Body of pancreas (tissue), 4 donors: ENCODE measurements at regions not wholly inside any gene's neighbourhood (a gene's known extent, or its start where the extent isn't known, plus 50 kb on each side); places are given as distances from the start of the nearest gene placed in this dataset.

Experiments
- POLR2A ChIP-seq, 3 donors: fragments of 450-650 bp; IDR thresholded peaks; one replicate each; pipeline ENCODE4 v1.6.1; 2016; ENCODE audit warnings: antibody characterized with exemption in 3 of 3, mild to moderate bottlenecking in 2 of 3
- TF ChIP-seq, protein P1 (sequence below), 7 experiments: fragments of 450-650 bp in 4 of 7; fragments of 200-600 bp in 3 of 7; sonication (generic) in 3 of 7; IDR thresholded peaks; one replicate each; pipeline ENCODE4 v1.5.1; 2016 to 2019; ENCODE audit warnings: antibody characterized with exemption in 7 of 7

DNA sequence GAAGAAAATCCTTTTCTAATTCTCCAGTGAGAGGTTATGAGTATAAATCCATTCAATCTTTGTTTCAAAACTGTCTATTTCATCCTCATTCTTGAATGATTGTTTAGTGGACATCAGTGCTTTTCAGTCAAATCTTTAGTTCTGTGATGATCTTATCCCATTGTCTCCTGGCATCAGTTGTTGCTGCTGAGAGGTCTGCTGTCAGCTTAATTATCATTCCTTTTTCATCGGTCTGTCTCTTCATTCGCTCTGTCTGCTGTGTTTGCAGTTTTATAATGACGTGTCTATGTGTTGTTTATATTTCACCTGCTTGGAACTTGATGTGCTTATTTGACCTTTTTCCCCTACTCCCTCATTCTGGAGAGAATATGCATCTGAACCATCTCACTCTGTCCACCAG is 69.2 kb upstream of the GLI2 start:
- TF ChIP-seq POLR2A (IDR thresholded peaks at IDR 0.05): no peak
- TF ChIP-seq, protein P1, sequence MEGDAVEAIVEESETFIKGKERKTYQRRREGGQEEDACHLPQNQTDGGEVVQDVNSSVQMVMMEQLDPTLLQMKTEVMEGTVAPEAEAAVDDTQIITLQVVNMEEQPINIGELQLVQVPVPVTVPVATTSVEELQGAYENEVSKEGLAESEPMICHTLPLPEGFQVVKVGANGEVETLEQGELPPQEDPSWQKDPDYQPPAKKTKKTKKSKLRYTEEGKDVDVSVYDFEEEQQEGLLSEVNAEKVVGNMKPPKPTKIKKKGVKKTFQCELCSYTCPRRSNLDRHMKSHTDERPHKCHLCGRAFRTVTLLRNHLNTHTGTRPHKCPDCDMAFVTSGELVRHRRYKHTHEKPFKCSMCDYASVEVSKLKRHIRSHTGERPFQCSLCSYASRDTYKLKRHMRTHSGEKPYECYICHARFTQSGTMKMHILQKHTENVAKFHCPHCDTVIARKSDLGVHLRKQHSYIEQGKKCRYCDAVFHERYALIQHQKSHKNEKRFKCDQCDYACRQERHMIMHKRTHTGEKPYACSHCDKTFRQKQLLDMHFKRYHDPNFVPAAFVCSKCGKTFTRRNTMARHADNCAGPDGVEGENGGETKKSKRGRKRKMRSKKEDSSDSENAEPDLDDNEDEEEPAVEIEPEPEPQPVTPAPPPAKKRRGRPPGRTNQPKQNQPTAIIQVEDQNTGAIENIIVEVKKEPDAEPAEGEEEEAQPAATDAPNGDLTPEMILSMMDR (IDR thresholded peaks at IDR 0.05): no peak
